HG02981 (cell line): ENCODE measurements at regions not wholly inside any gene's neighbourhood (a gene's known extent, or its start where the extent isn't known, plus 50 kb on each side); places are given as distances from the start of the nearest gene placed in this dataset.
"Not testable (repeated sequence)": the region's sequence is repeated elsewhere in the genome, so short reads cannot be mapped to it uniquely, and the experiment has no call there.

Experiments
- ATAC-seq: cut with Tn5 transposase; IDR thresholded peaks from one replicate; pipeline ENCODE4 v1.9.1; 2021; ENCODE audit warnings: mild to moderate bottlenecking, moderate library complexity; ENCODE audit not compliant: unreplicated experiment

DNA sequence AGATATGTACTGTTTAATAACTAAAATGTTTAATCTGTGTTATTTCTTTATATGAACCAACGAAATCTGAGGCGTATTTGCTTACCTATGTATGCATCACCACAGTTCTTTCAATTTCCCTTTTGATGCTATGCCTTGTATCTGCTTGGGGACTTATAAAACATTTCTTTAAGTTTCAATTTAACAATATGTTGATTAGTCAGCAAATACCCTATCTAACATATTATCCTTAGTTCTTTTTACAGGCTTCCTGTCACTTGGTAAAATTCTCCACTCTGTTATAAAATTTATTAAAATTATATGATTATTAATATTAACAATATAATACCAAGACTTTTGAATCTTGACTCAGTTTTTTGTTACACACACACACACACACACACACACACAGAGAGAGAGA is 174.3 kb downstream of the CPS1 start:
- no peak for ATAC-seq

DNA sequence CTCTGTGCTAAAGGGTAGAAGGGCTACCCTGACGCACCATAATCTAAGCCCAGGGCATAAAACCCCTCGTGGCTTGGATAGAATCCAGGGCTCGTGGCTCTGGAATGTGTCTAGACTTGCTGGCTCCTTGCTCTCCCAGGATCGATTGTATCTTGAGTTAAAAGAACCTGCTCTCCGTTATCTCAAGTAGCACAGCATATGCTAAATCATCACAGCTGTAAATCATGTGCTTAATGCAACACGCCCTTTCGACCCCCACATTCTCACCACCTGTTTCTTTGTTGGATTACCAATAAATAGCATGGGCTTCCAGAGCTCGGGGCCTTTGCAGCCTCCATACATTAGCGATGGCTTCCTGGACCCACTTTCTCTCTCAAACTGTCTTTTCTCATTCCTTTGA is 190.4 kb downstream of the CPS1 start:
- not testable (repeated sequence) for ATAC-seq

DNA sequence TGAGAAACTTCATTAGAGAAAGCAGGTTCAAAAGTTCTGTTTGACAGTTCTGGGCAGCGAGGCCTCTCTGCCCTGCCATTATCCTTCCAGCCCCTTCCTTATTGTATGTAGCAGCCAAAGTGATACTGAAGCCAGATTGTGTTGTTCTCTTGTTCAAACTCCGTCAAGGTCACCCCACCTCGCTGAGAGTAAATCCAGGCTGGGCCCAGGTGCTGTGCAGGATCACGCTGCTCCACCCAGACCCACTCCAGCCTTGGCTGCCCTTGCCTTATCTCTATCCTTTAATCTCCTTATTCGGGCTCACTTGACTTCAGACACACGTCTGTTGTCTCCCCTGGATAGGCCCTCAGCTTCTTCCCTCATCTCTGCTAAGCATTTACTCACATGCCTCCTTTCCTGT is 196.1 kb downstream of the CPS1 start:
- no peak for ATAC-seq

DNA sequence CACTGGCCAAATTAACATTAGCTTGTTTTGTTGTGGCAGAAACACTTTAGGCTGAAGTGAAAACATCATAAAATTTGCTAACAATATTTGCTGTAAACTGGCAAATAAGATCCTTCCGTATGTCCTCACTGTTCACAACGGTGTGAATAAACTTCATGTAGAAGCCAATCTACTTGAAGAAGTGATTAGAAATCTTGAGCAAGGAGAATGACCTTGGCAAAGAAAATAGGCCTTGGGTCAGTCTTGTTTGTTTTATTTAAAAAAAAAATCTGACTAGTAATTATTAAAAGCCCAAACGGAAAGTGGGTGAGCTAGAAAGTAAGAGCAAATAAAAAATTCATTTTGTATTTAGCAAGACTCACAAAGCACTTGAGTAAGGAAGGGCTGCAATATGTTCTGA is 197.0 kb downstream of the CPS1 start:
- no peak for ATAC-seq

DNA sequence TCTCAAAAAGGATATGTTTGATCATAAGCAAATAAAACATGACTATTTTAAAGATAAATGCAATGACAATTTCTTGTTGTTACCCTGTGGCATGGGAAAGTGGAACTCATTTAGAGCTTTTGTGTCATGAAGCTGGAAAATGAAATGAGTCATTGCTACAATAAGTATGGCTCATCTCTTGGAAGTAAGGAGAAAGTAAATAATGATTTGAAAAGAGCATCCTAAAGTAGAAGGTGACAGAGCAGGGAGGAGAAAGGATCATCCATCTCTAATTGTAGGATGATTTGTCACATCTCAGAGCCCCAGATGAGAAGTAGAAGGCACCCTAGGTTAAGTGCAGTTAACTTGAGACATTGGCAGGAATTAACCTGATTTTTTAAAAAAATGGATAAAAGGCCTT is 200.5 kb downstream of the CPS1 start:
- no peak for ATAC-seq

DNA sequence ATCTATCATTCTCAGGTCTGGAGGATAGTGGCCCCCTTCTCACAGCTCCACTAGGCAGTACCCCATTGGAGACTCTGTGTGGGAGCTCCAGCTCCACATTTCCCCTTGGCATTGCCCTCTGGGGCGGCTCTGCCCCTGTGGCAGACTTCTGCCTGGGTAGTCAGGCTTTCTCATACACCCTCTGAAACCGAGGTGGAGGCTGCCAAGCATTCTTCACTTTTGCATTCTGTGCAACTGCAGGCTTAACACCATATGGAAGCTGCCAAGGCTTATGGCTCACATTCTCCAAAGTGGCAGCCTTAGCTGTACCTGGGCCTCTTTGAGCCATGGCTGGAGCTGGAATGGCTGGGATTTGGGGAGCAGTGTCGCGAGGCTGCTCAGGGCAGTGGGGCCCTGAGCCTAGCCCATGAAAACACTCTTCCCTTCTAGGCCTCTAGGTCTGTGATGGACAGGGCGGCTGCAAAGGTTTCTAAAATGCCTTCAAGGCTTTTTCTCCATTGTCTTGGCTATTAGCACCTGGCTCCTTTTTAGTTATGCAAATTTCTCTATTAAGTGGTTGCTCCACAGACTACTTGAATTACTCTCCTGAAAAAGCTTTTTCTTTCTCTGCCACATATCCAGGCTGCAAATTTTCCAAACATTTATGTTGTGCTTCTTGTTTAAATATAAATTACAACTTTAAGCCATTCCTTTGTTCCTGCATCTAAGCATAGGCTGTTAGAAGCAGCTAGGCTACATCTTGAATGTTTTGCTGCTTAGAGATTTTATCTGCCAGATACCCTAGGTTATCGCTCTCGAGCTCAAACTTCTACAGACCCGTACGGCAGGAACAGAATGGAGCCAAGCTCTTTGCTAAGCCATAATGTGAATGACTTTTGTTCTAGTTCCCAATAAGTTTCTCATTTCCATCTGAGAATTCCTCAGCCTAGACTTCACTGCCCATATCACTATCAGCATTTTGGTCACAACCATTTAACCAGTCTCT is 206.5 kb downstream of the CPS1 start:
- no peak for ATAC-seq

DNA sequence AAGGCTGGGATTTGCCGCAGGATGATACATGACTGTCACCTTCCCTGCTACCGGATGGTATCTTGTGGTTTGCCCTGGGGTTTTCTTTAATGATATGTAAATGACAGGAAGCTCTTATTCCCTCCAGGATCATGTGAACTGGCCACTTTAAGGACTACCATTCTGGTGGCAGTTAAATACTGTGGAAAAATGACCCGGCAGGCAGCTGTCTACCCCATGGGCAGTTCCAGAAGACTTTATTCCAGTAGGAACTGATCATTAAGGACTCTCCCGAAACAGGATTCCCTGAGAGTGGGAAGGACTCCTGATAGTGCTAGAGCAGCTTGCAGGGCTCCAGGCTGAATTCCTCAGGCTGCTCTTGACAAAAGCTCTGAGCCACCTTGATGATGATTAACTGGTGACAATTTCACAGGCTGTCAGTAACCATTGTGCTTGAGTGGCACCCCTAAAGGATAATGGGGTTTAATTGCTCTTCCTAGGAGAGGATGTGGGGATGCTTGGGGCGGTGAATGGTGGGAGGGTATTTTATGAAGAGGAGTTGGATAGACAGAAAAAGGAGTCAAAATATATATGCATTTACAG is 212.0 kb downstream of the CPS1 start:
- no peak for ATAC-seq

DNA sequence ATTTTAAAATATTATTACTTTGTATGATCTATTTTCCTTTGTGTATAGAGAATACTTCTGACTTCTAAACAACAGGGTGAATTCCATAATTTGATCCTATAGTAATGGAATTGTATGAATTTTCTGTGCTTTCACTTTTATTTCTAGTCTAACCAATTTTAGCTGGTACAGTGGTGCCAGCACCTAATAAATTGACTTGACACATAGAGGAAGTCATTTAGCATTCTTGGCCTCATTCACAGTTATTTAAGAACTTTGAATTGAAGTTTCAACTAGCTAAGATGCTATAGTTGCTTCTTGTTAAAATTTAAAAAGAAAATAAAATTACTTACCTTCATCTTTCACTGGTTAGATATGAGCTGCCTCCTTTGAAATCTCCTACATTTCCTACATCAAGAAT is 220.4 kb downstream of the CPS1 start:
- no peak for ATAC-seq

DNA sequence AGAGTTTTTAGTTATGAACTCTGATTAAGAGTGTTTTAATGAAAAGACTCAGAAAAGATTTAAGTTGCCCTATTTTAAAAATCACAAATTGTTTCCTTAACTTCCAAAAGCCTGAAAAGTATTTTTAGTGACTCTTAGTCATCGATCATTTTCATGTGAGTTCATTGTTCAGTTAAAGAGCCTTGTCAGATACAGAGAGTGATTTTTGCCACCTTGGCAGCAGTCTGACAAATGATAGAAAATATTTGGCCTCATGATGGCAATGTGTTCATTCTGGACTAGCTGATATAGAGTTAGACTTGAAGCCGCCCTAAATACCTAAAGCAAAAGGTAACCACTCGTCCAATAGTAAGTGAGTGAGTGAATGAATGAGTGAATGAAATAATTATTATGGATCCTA is 225.8 kb downstream of the CPS1 start:
- no peak for ATAC-seq

DNA sequence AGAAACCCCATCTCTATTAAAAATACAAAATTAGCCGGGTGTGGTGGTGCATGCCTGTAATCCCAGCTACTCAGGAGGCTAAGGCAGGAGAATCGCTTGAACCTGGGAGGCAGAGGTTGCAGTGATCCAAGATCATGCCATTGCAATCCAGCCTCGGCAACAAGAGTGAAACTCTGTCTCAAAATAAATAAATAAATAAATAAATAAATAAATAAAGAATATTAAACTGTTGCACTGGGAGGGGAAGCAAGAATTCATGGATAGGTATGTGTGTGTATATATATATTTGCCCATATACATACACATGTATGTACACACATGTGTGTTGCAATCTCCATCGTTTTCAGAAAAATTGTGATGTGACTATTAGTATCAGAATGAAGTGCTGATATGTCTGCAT is 231.4 kb downstream of the CPS1 start:
- not testable (repeated sequence) for ATAC-seq

DNA sequence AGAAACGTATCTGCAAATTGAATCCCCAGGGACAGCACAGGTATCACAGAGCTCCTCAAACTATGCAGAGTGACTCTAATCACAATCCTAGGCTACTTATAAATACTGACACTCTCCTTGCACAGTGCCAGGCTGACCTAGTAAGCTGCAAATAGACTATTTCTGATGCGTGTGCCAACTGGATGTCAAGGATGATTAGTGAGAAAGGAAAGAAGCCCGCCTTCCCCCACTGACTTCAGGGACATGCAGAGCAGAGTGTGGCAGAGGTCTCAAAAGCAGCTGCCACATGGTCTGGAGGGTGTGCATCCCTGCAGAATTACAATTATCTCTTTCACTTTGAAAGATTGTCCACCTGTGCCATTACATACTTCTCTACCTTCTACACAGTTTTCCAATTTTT is 235.6 kb downstream of the CPS1 start:
- no peak for ATAC-seq

DNA sequence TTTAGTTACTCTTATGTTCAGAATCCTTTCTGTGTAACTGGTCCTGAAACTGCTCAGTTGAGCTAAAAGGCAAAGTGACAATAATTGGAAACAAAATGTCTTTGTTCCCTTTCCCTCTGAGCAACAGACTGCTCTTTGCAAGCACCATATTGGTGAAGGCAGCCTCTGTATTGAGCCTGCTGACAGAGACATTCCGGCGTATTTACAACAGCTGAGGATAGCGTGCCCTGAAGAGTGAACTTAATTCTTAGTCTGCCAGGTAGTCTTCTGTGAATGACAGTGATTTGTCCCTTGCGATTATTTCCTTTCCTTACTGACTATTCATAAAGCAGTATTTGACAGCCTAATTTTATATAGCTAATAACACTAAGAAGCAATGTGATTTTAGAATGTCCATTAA is 239.1 kb downstream of the CPS1 start:
- ATAC-seq, result no peak

DNA sequence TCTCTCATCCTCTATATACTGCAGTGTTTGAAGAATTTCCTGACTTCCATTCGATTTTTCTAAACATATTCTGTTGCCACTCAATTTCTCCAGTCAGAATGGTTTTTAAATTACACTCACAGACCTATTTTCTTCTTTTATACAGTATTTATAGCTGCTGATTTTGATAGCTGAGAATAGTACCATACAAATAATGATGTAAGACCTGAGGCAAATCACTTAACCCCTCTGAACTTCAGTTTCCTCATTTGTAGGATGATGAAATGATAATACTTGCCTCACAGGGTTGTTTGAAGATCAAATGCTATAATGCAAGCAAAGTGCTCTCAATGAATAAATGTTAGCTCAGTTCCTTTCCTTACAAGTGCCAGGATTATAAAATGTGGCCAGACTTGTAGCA is 241.8 kb downstream of the CPS1 start:
- ATAC-seq, result no peak

DNA sequence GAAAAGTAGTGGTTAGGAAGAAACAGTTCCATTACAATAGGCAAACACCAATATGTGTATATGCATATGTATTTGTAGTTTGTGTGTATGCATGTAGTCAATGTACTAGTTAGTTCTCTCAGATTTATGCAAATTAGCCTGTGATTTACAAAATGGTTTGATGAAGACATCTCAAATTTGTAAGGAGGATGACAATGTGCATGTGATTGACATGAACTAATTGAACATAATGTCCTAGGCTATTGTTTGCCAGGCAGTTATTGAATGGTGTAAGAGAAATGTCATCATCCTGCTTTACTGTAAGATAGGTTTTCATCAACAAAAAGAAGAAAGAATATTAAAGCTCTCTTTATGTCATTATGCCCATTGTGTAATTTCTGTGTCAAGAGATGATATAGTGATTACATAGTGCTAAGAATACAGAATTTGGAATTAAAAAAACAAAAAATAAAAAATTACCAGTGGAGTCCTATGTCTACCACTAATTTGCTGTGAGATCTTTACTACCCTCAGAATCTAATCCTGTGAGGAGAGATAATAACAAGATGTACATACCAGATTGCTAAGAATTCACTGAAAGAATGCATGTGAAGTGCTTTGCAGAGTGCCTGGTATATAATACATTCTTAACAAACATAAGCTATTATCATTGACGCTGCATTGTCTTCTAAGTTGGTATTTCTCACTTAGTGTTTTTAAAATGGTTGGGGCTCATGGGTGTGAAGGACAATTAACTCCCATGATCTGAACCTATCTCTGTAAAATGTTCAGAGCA is 258.0 kb downstream of the CPS1 start:
- ATAC-seq, result no peak

DNA sequence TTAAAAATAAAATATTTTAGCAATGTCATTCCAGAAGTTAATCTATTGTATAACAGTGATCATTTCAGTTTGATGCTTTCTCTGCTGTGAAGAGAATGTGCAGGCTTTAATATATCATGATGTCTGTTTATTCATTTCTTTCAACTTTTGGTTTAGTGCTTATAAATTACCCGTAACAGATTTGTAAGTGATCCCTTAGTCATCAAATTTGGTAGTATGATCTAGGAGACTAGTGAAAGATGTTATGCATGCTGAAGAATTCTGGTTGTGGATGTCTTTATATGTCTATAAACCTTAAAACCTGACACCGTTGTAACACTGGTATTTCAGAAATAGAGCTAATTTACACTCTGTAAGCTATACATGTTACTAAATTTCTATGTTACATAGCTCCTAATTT is 260.4 kb downstream of the CPS1 start:
- ATAC-seq, result no peak

DNA sequence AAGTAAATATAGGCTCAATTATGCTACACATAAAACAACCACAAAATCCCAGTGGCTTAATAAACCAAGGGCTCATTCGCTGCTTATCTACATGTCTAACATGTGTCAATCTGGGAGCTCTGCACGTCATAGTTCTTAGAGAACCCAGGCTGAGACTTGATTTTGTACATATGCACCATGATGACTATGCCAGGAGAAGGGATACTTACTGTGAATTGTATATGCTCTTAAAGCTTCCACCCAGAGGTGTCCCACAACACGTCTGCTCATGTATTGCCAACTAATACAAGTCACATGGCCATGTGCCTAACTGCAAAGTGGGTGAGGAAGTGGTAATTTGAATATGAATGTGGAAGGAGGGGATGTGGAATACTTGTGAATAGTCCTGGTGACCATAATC is 262.1 kb downstream of the CPS1 start:
- ATAC-seq, result no peak

DNA sequence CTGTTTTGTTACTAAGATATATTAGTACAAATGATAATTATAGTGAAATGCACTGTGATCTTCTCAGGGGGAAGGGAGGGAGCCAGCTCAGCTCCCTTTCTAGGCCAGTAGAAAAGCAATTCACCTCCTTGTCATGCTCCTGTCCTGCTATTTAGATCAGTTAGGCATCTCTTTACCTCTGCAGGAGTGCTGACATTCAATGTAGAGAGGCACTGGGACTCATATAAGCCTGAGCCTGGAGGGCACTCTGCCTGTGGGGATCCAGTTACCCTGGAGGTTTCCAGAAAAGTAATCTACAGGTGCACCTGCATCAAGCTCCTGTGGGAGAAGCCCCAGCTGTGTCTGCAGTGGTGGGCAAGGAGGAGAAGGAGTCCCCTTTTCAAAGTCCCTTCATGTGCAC is 277.0 kb downstream of the CPS1 start:
- no peak for ATAC-seq

DNA sequence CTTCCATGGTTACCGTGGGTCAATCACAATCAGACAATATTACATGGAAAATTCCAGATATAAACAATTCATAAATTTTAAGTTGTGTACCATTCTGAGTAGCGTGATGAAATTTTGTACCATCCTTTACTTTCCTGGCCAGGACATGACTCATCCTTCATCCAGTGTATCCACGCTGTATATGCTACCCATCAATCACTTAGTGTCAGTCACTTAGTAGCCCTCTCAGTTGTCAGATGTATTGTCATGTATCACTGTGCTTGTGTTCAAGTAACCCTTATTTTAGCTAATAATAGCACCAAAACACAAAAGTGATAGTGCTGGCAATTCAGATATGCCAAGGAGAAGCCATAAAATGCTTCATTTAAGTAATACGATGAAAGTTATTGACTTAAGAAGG is 282.6 kb downstream of the CPS1 start:
- no peak for ATAC-seq

DNA sequence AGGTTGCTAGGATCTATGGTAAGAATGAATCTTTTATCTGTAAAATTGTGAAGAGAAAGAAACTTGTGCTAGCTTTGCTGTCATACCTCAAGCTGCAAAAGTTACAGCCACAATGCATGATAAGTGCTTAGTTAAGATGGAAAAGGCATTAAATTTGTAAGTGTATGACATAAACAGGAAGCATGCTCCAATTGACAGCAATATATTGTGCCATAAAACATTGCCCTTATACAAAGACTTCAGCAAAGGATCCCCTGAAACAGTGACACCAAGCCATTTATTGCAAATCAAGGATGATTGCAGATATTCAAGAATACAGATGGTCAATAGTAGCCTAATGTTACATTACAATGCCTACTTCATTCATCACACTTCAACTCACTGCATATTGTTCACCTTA is 283.1 kb downstream of the CPS1 start:
- ATAC-seq, result no peak

DNA sequence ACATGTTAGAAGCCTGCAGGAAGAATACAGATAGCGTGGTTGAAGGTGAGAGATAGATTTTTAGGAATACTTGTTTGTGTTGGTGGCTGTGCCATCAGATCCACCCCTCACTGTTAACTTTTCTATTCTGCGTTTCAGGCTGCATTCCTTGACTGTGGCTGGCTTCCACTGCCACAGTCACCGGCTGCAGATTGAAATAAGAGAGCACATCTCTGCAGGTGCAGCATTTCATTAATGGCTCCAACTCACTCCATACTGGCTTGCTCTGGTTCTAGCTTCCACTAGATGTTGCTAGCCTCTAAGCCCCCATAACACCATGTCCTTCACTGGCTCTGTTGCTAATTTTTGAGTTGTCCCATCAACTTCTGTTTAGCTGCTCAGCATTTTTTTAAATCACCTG is 286.5 kb downstream of the CPS1 start:
- ATAC-seq, result no peak

DNA sequence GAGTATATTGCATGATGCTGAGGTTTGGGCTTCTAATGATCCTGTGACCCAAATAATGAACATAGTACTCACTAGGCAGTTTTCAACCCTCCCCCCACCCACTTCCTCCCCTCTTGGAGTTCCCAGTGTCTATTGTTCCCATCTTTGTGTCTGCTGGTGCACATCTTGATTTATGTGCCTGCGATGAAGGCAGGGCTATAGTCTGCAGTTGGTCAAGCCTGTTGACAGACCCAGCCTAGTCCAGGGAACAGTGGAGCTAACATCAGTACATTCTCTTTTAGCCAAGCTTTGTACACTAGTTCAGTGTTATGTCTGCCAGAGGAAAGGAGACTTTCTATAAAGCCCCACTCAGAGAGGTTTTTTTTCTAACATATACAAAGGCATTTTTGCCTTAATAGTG is 287.6 kb downstream of the CPS1 start:
- no peak for ATAC-seq

DNA sequence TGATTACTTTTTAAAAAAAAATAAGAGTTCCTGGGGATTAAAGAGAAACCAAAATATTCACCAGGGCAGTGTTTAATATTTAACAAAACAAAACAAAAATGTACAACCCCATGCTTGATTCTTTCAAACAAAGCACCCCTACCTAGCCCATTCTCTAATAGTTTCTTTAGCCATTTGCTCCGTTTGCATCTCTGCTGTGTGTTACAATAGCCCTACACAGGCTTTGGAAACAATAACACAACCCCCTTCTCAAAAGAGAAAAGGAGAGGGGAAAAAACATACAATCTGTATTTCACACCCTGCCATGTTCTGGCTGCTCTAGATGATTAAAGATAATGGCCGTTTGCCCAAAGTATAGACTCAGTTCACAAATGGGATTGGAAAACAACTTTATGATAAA is 302.9 kb downstream of the CPS1 start:
- no peak for ATAC-seq
